HepG2 (cell line): ENCODE measurements at regions not wholly inside any gene's neighbourhood (a gene's known extent, or its start where the extent isn't known, plus 50 kb on each side); places are given as distances from the start of the nearest gene placed in this dataset.

ENCODE experiments used
- ATAC-seq: fragments of 200-7000 bp; cut with Tn5 transposase; 3 replicates; pipeline ENCODE4 v1.9.1; 2020; ENCODE audit warnings: mild to moderate bottlenecking, moderate library complexity
- BruUV-seq: library from RNA; stranded (reverse); fragments of 400-500 nt; replicated peaks from 2 replicates; lab custom pipeline; 2021; lab: Mats Ljungman, UMichigan
- CTCF ChIA-PET: fragments of 300-600 bp; formaldehyde crosslinking; extraction: SDS; loops from one replicate; lab custom pipeline; 2021; ENCODE audit warnings: low total read pairs, inconsistent platforms, low intra/inter-chr PET ratio; lab: Yijun Ruan, JAX
- POLR2A ChIA-PET: fragments of 350-600 bp; sonication (Branson Sonifier 250); formaldehyde crosslinking; loops from one replicate; lab custom pipeline; 2020; ENCODE audit warnings: antibody characterized with exemption, inconsistent platforms; lab: Yijun Ruan, JAX
- DNase-seq: peaks from one replicate; pipeline ENCODE4 v3.0.0-alpha.2; 2015; ENCODE audit warnings: low spot score
- FAIRE-seq: peaks from 3 replicates; lab custom pipeline; 2011; peaks lifted over from hg19 to GRCh38; lab: Jason Lieb, UNC
- H2AFZ ChIP-seq: one replicate; pipeline ENCODE4 v1.6.1; 2011; ENCODE audit warnings: low read length, inconsistent platforms
- H3K27ac ChIP-seq: fragments of 300-600 bp; 3 replicates; pipeline ENCODE4 v1.8.0; 2011; ENCODE audit warnings: mixed run types, mild to moderate bottlenecking, mixed read lengths, low read length, inconsistent platforms; ENCODE audit not compliant: insufficient read depth; ENCODE audit errors: extremely low read length
- H3K27me3 ChIP-seq, 2 experiments: fragments of 200-600 bp in 1 of 2; 2 replicates in 1 of 2; 3 replicates in 1 of 2; pipeline versions ENCODE4 v1.6.0 to v1.8.0; 2011; ENCODE audit warnings: low read length in 2 of 2, mild to moderate bottlenecking in 2 of 2, moderate library complexity in 2 of 2, inconsistent platforms in 1 of 2; ENCODE audit not compliant: insufficient read depth in 2 of 2, control insufficient read depth in 1 of 2
- H3K36me3 ChIP-seq, 2 experiments: fragments of 200-600 bp in 1 of 2; replicated peaks in 1 of 2; 2 replicates in 1 of 2; 3 replicates in 1 of 2; pipeline versions ENCODE4 v1.5.1 to v1.8.0; 2011; ENCODE audit warnings: low read length in 2 of 2, inconsistent platforms in 1 of 2; ENCODE audit not compliant: insufficient read depth in 2 of 2, control insufficient read depth in 1 of 2
- H3K4me1 ChIP-seq: 2 replicates; pipeline ENCODE4 v1.5.1; 2012; ENCODE audit warnings: low read length, inconsistent platforms; ENCODE audit not compliant: insufficient read depth
- H3K4me2 ChIP-seq: 2 replicates; pipeline ENCODE4 v1.6.0; 2011; ENCODE audit warnings: low read depth, low read length, inconsistent platforms
- H3K4me3 ChIP-seq, 3 experiments: fragments of 200-600 bp in 1 of 3; sonication (generic), shearing (Covaris generic) in 1 of 3; replicated peaks in 1 of 3; 2 replicates each; pipeline ENCODE4 v1.5.1; 2011 to 2016; ENCODE audit warnings: low read length in 3 of 3, inconsistent platforms in 2 of 3, low read depth in 2 of 3, mild to moderate bottlenecking in 2 of 3, control low read depth in 1 of 3, mixed read lengths in 1 of 3; ENCODE audit not compliant: insufficient read depth in 1 of 3
- H3K79me2 ChIP-seq: one replicate; pipeline ENCODE4 v1.6.1; 2011; ENCODE audit warnings: low read length, inconsistent platforms; ENCODE audit not compliant: insufficient read depth
- H3K9ac ChIP-seq: 2 replicates; pipeline ENCODE4 v1.6.0; 2011; ENCODE audit warnings: mild to moderate bottlenecking, low read depth, low read length, inconsistent platforms; ENCODE audit not compliant: insufficient read depth
- H3K9me3 ChIP-seq: 2 replicates; pipeline ENCODE4 v1.5.1; 2012; ENCODE audit warnings: mild to moderate bottlenecking, low read length
- H4K20me1 ChIP-seq: 2 replicates; pipeline ENCODE4 v1.6.0; 2011; ENCODE audit warnings: inconsistent platforms, mild to moderate bottlenecking, low read length, moderate library complexity; ENCODE audit not compliant: insufficient read depth
- BRD4 ChIP-seq: sonication (generic); formaldehyde crosslinking; IDR thresholded peaks from 2 replicates; pipeline ENCODE4 v1.4.0; 2020; ENCODE audit warnings: missing genetic modification reagents
- JARID2 ChIP-seq: sonication (generic); formaldehyde crosslinking; IDR thresholded peaks from 2 replicates; pipeline ENCODE4 v1.8.1; 2023; ENCODE audit warnings: missing genetic modification reagents, inconsistent platforms; ENCODE audit not compliant: insufficient replicate concordance
- KDM2A ChIP-seq: sonication (generic); formaldehyde crosslinking; IDR thresholded peaks from 2 replicates; pipeline ENCODE4 v1.4.0; 2020; ENCODE audit warnings: low read depth, missing genetic modification reagents, borderline replicate concordance
- RFXAP ChIP-seq: sonication (generic); formaldehyde crosslinking; IDR thresholded peaks from 2 replicates; pipeline ENCODE4 v1.4.0; 2020; ENCODE audit warnings: missing genetic modification reagents, borderline replicate concordance
- SAFB2 ChIP-seq: sonication (generic); formaldehyde crosslinking; IDR thresholded peaks from 2 replicates; pipeline ENCODE4 v1.5.1; 2020; ENCODE audit warnings: missing genetic modification reagents, low read depth, mild to moderate bottlenecking, borderline replicate concordance
- SKIL ChIP-seq: sonication (generic); formaldehyde crosslinking; IDR thresholded peaks from 2 replicates; pipeline ENCODE4 v1.8.0; 2022; ENCODE audit warnings: missing genetic modification reagents, mild to moderate bottlenecking, moderate library complexity, borderline replicate concordance
- ZNF337 ChIP-seq: sonication (generic); formaldehyde crosslinking; IDR thresholded peaks from 2 replicates; pipeline ENCODE4 v1.5.1; 2020; ENCODE audit warnings: missing genetic modification reagents, low read depth, mild to moderate bottlenecking, borderline replicate concordance
- ZNF747 ChIP-seq: sonication (generic); formaldehyde crosslinking; IDR thresholded peaks from 2 replicates; pipeline ENCODE4 v1.8.1; 2023; ENCODE audit warnings: missing genetic modification reagents, mild to moderate bottlenecking, borderline replicate concordance
- WGBS: methylation state at CpG from one replicate; pipeline ENCODE4 v1.1.6; 2017; ENCODE audit warnings: low lambda C conversion rate; 5-methylcytosine and 5-hydroxymethylcytosine counted together
- in situ Hi-C: cut with HindIII; loops from 2 replicates; pipeline ENCODE4 v1.10.0; 2017; ENCODE audit warnings: low pct_unique_long_range_greater_than_20kb; ENCODE audit not compliant: extremely low pct_ligation_motif_present
- intact Hi-C: fragments of 100-400 bp; cut with micrococcal nuclease; formaldehyde crosslinking; loops from one replicate; pipeline ENCODE4 v1.10.0; 2022; ENCODE audit not compliant: unreplicated experiment
- TF ChIP-seq, protein P1 (sequence below): sonication (generic); formaldehyde crosslinking; conservative IDR thresholded peaks from 2 replicates; pipeline ENCODE4 v1.8.1; 2023; ENCODE audit warnings: missing genetic modification reagents
- TF ChIP-seq, protein P2 (sequence below): sonication (generic); formaldehyde crosslinking; IDR thresholded peaks from 2 replicates; pipeline ENCODE4 v1.4.0; 2020; ENCODE audit warnings: missing genetic modification reagents

DNA sequence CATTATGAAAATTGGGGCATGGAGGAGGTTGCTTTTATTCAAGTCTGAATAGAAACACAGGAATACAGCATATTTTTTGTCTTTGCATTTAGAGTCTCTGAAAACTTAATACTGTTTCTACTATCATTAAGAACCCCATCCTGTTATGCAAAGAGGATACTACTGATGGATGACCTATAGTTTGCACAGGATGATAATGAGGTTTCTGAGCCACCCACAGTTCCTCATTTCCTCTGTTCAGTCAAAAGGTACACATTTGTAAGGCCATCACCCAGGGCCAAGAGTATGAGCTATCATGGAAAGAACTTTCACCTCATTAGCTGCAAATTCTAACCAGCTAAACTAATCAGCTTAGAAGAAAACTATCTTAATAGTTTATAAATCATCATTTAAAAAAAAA, 213.0 kb upstream of the CHRM2 start:
- H4K20me1 ChIP-seq: no peaks in the 10 kb centered on the region
- no peaks in the 10 kb centered on the region for H3K4me1 ChIP-seq
- CTCF ChIA-PET: no interaction called here
- FAIRE-seq (no peak), ATAC-seq (no peak), DNase-seq (no peak)
- no peak for TF ChIP-seq RFXAP (CRISPR knock-in tag)
- intact Hi-C loops: no loop called here
- POLR2A ChIA-PET: no interaction called here
- no peak overlapping the region for H3K27ac ChIP-seq
- H3K9ac ChIP-seq: no peak overlapping the region
- no peak overlapping the region for H3K4me2 ChIP-seq
- H3K4me3 ChIP-seq: no peak overlapping the region
- no TSS peak for BruUV-seq
- in situ Hi-C loops: no loop called here
- no peaks in the 10 kb centered on the region for H3K79me2 ChIP-seq
- no peaks in the 10 kb centered on the region for H3K27me3 ChIP-seq
- no peak overlapping the region for H2AFZ ChIP-seq
- peaks cover 15% of the 10 kb centered on the region; the same call in 1 of the 2 replicates for H3K9me3 ChIP-seq
- no peaks in the 10 kb centered on the region for H3K36me3 ChIP-seq

- POLR2A ChIA-PET: no interaction called here
- no peaks in the 10 kb centered on the region for H4K20me1 ChIP-seq
- TF ChIP-seq, protein P1, sequence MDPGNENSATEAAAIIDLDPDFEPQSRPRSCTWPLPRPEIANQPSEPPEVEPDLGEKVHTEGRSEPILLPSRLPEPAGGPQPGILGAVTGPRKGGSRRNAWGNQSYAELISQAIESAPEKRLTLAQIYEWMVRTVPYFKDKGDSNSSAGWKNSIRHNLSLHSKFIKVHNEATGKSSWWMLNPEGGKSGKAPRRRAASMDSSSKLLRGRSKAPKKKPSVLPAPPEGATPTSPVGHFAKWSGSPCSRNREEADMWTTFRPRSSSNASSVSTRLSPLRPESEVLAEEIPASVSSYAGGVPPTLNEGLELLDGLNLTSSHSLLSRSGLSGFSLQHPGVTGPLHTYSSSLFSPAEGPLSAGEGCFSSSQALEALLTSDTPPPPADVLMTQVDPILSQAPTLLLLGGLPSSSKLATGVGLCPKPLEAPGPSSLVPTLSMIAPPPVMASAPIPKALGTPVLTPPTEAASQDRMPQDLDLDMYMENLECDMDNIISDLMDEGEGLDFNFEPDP (CRISPR knock-in tag): no peak
- TF ChIP-seq KDM2A (CRISPR knock-in tag) (no peak), BRD4 (no peak), ZNF747 (no peak), SAFB2 (CRISPR knock-in tag) (no peak), SKIL (CRISPR knock-in tag) (no peak), ZNF337 (no peak), JARID2 (no peak)
- TF ChIP-seq, protein P2, sequence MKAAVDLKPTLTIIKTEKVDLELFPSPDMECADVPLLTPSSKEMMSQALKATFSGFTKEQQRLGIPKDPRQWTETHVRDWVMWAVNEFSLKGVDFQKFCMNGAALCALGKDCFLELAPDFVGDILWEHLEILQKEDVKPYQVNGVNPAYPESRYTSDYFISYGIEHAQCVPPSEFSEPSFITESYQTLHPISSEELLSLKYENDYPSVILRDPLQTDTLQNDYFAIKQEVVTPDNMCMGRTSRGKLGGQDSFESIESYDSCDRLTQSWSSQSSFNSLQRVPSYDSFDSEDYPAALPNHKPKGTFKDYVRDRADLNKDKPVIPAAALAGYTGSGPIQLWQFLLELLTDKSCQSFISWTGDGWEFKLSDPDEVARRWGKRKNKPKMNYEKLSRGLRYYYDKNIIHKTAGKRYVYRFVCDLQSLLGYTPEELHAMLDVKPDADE (CRISPR knock-in tag): no peak
- TF ChIP-seq, all 625 proteins: peak for 0
- Histone ChIP-seq H3K4me1 (no peaks in the 10 kb centered on the region), H3K4me2 (no peak overlapping the region), H3K9me3 (peaks cover 15% of the 10 kb centered on the region; the same call in 1 of the 2 replicates), H3K79me2 (no peaks in the 10 kb centered on the region), H3K36me3 (no peaks in the 10 kb centered on the region), H3K4me3 (no peak overlapping the region), H3K27me3 (no peaks in the 10 kb centered on the region), H3K9ac (no peak overlapping the region), H3K27ac (no peak overlapping the region), H2AFZ (no peak overlapping the region)
- BruUV-seq: no TSS peak
- intact Hi-C loops (no loop called here), in situ Hi-C loops (no loop called here)
- CTCF ChIA-PET: no interaction called here
- FAIRE-seq: no peak
- ATAC-seq: no peak
- WGBS: 2% methylated on average over 3 of the region's 3 CpGs
- no peak for DNase-seq
Measured at GRCh38 chr7:136654406-136654805, 214.0 kb upstream of the CHRM2 start.
